ENCODE measurements at regions not wholly inside any gene's neighbourhood (a gene's known extent, or its start where the extent isn't known, plus 50 kb on each side); places are given as distances from the start of the nearest gene placed in this dataset.

GRCh38 chr10:120365872-120366271, 91.2 kb upstream of the PLPP4 start:
- no peak for DNase-seq (ENCODE audit: low spot score)
- H3K27me3 Mint-ChIP-seq (ENCODE audit: low read depth): peaks cover 11% of the 10 kb centered on the region
- H3K4me1 Mint-ChIP-seq (ENCODE audit: low read depth): no peaks in the 10 kb centered on the region

GRCh38 chr10:120367341-120367740, 89.7 kb upstream of the PLPP4 start:
- Mint-ChIP-seq H3K27me3 (ENCODE audit: low read depth) (peaks cover 15% of the 10 kb centered on the region), H3K4me1 (ENCODE audit: low read depth) (no peaks in the 10 kb centered on the region), H3K4me3 (ENCODE audit: unreplicated experiment) (no peak overlapping the region), H3K9me3 (ENCODE audit: low read depth) (no peaks in the 10 kb centered on the region), H3K36me3 (ENCODE audit: low read depth) (no peaks in the 10 kb centered on the region), H3K27ac (ENCODE audit: unreplicated experiment) (no peak overlapping the region)
- DNase-seq (ENCODE audit: low spot score): no peak
- TF ChIP-seq CTCF (IDR thresholded peaks at IDR 0.05): no peak

More at GRCh38 chr10:120365872-120366271, 91.2 kb upstream of the PLPP4 start:
- H3K9me3 Mint-ChIP-seq (ENCODE audit: low read depth): no peaks in the 10 kb centered on the region
- no peak for TF ChIP-seq CTCF (IDR thresholded peaks at IDR 0.05)
- no peaks in the 10 kb centered on the region for H3K36me3 Mint-ChIP-seq (ENCODE audit: low read depth)
- H3K27ac Mint-ChIP-seq (ENCODE audit: unreplicated experiment): no peak overlapping the region
- H3K4me3 Mint-ChIP-seq (ENCODE audit: unreplicated experiment): no peak overlapping the region

- no peak for TF ChIP-seq CTCF (IDR thresholded peaks at IDR 0.05)
- H3K4me3 Mint-ChIP-seq (ENCODE audit: unreplicated experiment): no peak overlapping the region
- H3K27ac Mint-ChIP-seq (ENCODE audit: unreplicated experiment): no peak overlapping the region
- no peaks in the 10 kb centered on the region for H3K36me3 Mint-ChIP-seq (ENCODE audit: low read depth)
- peaks cover 20% of the 10 kb centered on the region for H3K27me3 Mint-ChIP-seq (ENCODE audit: low read depth)
- no peak for DNase-seq (ENCODE audit: low spot score)
- no peaks in the 10 kb centered on the region for H3K9me3 Mint-ChIP-seq (ENCODE audit: low read depth)
- no peaks in the 10 kb centered on the region for H3K4me1 Mint-ChIP-seq (ENCODE audit: low read depth)
Observed at GRCh38 chr10:120368338-120368737, 88.7 kb upstream of the PLPP4 start.

GRCh38 chr10:120368927-120369326, 88.1 kb upstream of the PLPP4 start:
- H3K27me3 Mint-ChIP-seq (ENCODE audit: low read depth): peaks cover 20% of the 10 kb centered on the region
- H3K4me1 Mint-ChIP-seq (ENCODE audit: low read depth): no peaks in the 10 kb centered on the region
- no peak for TF ChIP-seq CTCF (IDR thresholded peaks at IDR 0.05)
- H3K9me3 Mint-ChIP-seq (ENCODE audit: low read depth): no peaks in the 10 kb centered on the region
- H3K4me3 Mint-ChIP-seq (ENCODE audit: unreplicated experiment): no peak overlapping the region
- H3K27ac Mint-ChIP-seq (ENCODE audit: unreplicated experiment): no peak overlapping the region
- H3K36me3 Mint-ChIP-seq (ENCODE audit: low read depth): no peaks in the 10 kb centered on the region
- DNase-seq (ENCODE audit: low spot score): no peak

GRCh38 chr10:120369856-120370276, 87.2 kb upstream of the PLPP4 start:
- Mint-ChIP-seq H3K9me3 (ENCODE audit: low read depth) (no peaks in the 10 kb centered on the region), H3K4me1 (ENCODE audit: low read depth) (no peaks in the 10 kb centered on the region), H3K36me3 (ENCODE audit: low read depth) (no peaks in the 10 kb centered on the region), H3K27ac (ENCODE audit: unreplicated experiment) (no peak overlapping the region), H3K4me3 (ENCODE audit: unreplicated experiment) (no peak overlapping the region), H3K27me3 (ENCODE audit: low read depth) (peaks cover 20% of the 10 kb centered on the region)
- no peak for TF ChIP-seq CTCF (IDR thresholded peaks at IDR 0.05)
- no peak for DNase-seq (ENCODE audit: low spot score)

Measured in chondrocyte (in vitro differentiated cells).